ENCODE measurements at regions not wholly inside any gene's neighbourhood (a gene's known extent, or its start where the extent isn't known, plus 50 kb on each side); places are given as distances from the start of the nearest gene placed in this dataset.

- TF ChIP-seq CTCF (conservative IDR thresholded peaks at IDR 0.05; ENCODE audit: low read depth, low read length) (no peak), MAFK (IDR thresholded peaks at IDR 0.05; ENCODE audit: low read depth, low read length) (no peak), POLR2A (IDR thresholded peaks at IDR 0.05; ENCODE audit: low read depth, low read length) (no peak), RAD21 (IDR thresholded peaks at IDR 0.05; ENCODE audit: low read length) (no peak), CHD1 (IDR thresholded peaks at IDR 0.05; ENCODE audit: low read depth, low read length) (no peak), BHLHE40 (IDR thresholded peaks at IDR 0.05; ENCODE audit: low read depth, low read length) (no peak), NFE2L2 (IDR thresholded peaks at IDR 0.05; ENCODE audit: low read depth, low read length) (no peak), RCOR1 (IDR thresholded peaks at IDR 0.05; ENCODE audit: insufficient replicate concordance, low read length) (no peak), USF2 (IDR thresholded peaks at IDR 0.05; ENCODE audit: low read depth, low read length) (no peak), MAZ (IDR thresholded peaks at IDR 0.05; ENCODE audit: borderline replicate concordance, low read depth, low read length) (no peak), ELK1 (IDR thresholded peaks at IDR 0.05; ENCODE audit: borderline replicate concordance, low read depth, low read length) (no peak), SMC3 (IDR thresholded peaks at IDR 0.05; ENCODE audit: low read depth, low read length) (no peak)
These were observed 115.4 kb downstream of the BRD1 start for GRCh38 chr22:49712195-49712791.

Data from IMR-90 (cell line).